DOHH2 (cell line): ENCODE measurements at regions not wholly inside any gene's neighbourhood (a gene's known extent, or its start where the extent isn't known, plus 50 kb on each side); places are given as distances from the start of the nearest gene placed in this dataset.

ENCODE experiments used
- H3F3A ChIP-seq: fragments of 200-600 bp; sonication (generic), shearing (Covaris generic); 2 replicates; pipeline ENCODE4 v1.6.0; 2016; ENCODE audit warnings: antibody characterized with exemption, mild to moderate bottlenecking; ENCODE audit not compliant: control insufficient read depth, insufficient read depth
- H3K27ac ChIP-seq: fragments of 200-600 bp; sonication (generic); 2 replicates; pipeline ENCODE4 v1.5.1; 2014; ENCODE audit warnings: low read depth, mild to moderate bottlenecking, low read length, moderate library complexity
- H3K27me3 ChIP-seq: fragments of 200-600 bp; sonication (generic); 2 replicates; pipeline ENCODE4 v1.6.1; 2014; ENCODE audit warnings: mild to moderate bottlenecking, low read length, mixed read lengths; ENCODE audit not compliant: control insufficient read depth
- H3K36me3 ChIP-seq: fragments of 200-600 bp; sonication (generic); 2 replicates; pipeline ENCODE4 v1.6.1; 2014; ENCODE audit warnings: mild to moderate bottlenecking, low read length, moderate library complexity, mixed read lengths; ENCODE audit not compliant: control insufficient read depth
- H3K4me1 ChIP-seq: fragments of 200-600 bp; sonication (generic); 2 replicates; pipeline ENCODE4 v1.6.1; 2014; ENCODE audit warnings: mild to moderate bottlenecking, low read length, mixed read lengths; ENCODE audit not compliant: control insufficient read depth
- H3K4me2 ChIP-seq: fragments of 200-600 bp; sonication (generic); 2 replicates; pipeline ENCODE4 v1.6.0; 2014; ENCODE audit warnings: mild to moderate bottlenecking, low read length, moderate library complexity
- H3K4me3 ChIP-seq: fragments of 200-600 bp; sonication (generic); 2 replicates; pipeline ENCODE4 v1.5.1; 2014; ENCODE audit warnings: mild to moderate bottlenecking, low read length, mixed read lengths
- H3K79me2 ChIP-seq: fragments of 200-600 bp; sonication (generic); 2 replicates; pipeline ENCODE4 v1.6.1; 2014; ENCODE audit warnings: mild to moderate bottlenecking, low read length, mixed read lengths; ENCODE audit not compliant: control insufficient read depth
- H3K9me2 ChIP-seq: fragments of 200-600 bp; sonication (generic); replicated peaks from 2 replicates; pipeline ENCODE4 v1.6.1; 2014; ENCODE audit warnings: mild to moderate bottlenecking, low read length, mixed read lengths; ENCODE audit not compliant: control insufficient read depth
- H3K9me3 ChIP-seq: fragments of 200-600 bp; sonication (generic); 2 replicates; pipeline ENCODE4 v1.6.1; 2014; ENCODE audit warnings: antibody characterized with exemption, low read length, mixed read lengths; ENCODE audit not compliant: control insufficient read depth, insufficient read depth
- H4K20me1 ChIP-seq: fragments of 200-600 bp; sonication (generic); 2 replicates; pipeline ENCODE4 v1.6.0; 2014; ENCODE audit warnings: low read depth, mild to moderate bottlenecking, antibody characterized with exemption, low read length, moderate library complexity; ENCODE audit not compliant: control insufficient read depth, insufficient read depth
- EZH2phosphoT487 ChIP-seq: fragments of 200-600 bp; sonication (generic); IDR thresholded peaks from 2 replicates; pipeline ENCODE4 v1.6.1; 2017; ENCODE audit warnings: borderline replicate concordance, mild to moderate bottlenecking, antibody characterized with exemption, low read length, moderate library complexity, mixed read lengths
- TF ChIP-seq, protein P1 (sequence below): fragments of 200-600 bp; sonication (generic); IDR thresholded peaks from one replicate; pipeline ENCODE4 v1.5.1; 2014; ENCODE audit warnings: antibody characterized with exemption, mild to moderate bottlenecking, low read depth, low read length; ENCODE audit not compliant: poor library complexity, severe bottlenecking

DNA sequence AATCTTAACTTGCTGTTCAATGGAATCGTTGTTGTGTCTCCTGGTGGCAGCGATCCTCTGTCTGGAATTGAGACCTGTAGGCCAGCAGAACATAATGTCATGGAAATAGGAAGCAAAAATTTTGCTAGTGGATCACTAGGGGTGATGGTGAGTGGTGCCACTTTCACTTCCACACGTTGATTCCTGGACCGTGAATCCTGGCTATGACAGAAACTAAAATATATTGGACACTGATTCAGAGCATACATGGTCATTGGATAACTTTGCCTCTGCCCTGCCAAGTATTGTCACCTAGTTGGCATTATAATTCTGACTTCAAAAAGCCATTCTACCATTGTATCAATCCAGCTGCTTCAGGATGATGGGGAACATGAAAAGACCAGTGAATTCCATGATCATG is 353.2 kb downstream of the IRX1 start:
- no peaks in the 10 kb centered on the region for H3K79me2 ChIP-seq
- no peaks in the 10 kb centered on the region for H4K20me1 ChIP-seq
- H3K27ac ChIP-seq, result no peak overlapping the region
- H3K4me1 ChIP-seq, result no peaks in the 10 kb centered on the region
- no peak overlapping the region for H3K4me3 ChIP-seq
- no peaks in the 10 kb centered on the region for H3K36me3 ChIP-seq
- H3K4me2 ChIP-seq, result no peak overlapping the region
- TF ChIP-seq EZH2phosphoT487, result no peak
- TF ChIP-seq, protein P1, sequence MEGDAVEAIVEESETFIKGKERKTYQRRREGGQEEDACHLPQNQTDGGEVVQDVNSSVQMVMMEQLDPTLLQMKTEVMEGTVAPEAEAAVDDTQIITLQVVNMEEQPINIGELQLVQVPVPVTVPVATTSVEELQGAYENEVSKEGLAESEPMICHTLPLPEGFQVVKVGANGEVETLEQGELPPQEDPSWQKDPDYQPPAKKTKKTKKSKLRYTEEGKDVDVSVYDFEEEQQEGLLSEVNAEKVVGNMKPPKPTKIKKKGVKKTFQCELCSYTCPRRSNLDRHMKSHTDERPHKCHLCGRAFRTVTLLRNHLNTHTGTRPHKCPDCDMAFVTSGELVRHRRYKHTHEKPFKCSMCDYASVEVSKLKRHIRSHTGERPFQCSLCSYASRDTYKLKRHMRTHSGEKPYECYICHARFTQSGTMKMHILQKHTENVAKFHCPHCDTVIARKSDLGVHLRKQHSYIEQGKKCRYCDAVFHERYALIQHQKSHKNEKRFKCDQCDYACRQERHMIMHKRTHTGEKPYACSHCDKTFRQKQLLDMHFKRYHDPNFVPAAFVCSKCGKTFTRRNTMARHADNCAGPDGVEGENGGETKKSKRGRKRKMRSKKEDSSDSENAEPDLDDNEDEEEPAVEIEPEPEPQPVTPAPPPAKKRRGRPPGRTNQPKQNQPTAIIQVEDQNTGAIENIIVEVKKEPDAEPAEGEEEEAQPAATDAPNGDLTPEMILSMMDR, result no peak
- no peaks in the 10 kb centered on the region for H3K9me2 ChIP-seq
- no peaks in the 10 kb centered on the region for H3K27me3 ChIP-seq
- H3K9me3 ChIP-seq, result no peaks in the 10 kb centered on the region
- H3F3A ChIP-seq, result no peaks in the 10 kb centered on the region

DNA sequence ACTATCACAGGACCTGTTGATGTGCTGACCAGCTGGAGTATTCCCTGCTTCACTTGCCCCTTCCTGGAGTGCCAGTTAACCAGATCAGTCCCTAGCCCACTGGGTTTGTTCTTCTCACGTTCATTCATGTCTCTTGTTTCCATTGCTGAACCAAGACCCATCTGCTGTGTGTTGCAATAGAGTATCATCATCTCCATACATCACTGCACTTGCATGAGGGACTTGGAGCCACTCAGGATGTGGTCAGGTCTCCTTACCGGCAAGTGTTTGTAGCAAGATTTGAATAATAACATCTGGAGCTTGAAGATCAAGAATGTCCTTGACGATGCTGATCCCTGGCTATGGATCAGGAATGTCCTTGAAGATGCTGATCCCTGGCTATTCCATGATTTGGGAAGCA is 358.6 kb downstream of the IRX1 start:
- Histone ChIP-seq H3K4me2 (no peak overlapping the region), H3K79me2 (no peaks in the 10 kb centered on the region), H3K9me2 (no peaks in the 10 kb centered on the region), H3K36me3 (no peaks in the 10 kb centered on the region), H4K20me1 (no peaks in the 10 kb centered on the region), H3K9me3 (no peaks in the 10 kb centered on the region; the same call in 1 of the 2 replicates), H3K4me3 (no peak overlapping the region), H3F3A (no peaks in the 10 kb centered on the region), H3K27me3 (no peaks in the 10 kb centered on the region), H3K27ac (no peak overlapping the region), H3K4me1 (no peaks in the 10 kb centered on the region)
- TF ChIP-seq EZH2phosphoT487, result no peak
- TF ChIP-seq, protein P1, result no peak

DNA sequence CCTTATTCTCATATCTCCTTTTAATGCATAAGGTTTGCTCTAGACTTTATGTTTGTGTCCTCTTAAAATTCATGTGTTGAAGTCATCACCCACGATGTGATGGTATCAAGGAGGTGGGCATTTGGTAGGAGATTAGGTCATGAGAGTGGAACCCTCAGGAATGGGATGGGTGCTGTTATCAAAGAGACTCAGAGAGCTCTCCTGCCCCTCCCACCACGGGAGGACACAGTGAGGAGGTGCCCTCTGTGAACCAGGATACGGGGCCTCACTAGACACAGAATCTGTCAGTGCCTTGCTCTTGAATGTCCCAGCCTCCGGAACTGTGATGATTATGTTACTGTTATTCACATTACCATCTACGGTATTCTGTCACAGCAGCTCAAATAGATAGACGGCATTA is 359.0 kb downstream of the IRX1 start:
- Histone ChIP-seq H3K4me3 (no peak overlapping the region), H3F3A (no peaks in the 10 kb centered on the region), H3K4me2 (no peak overlapping the region), H3K27ac (no peak overlapping the region), H3K4me1 (no peaks in the 10 kb centered on the region), H3K79me2 (no peaks in the 10 kb centered on the region), H3K36me3 (no peaks in the 10 kb centered on the region), H3K27me3 (no peaks in the 10 kb centered on the region), H3K9me3 (no peaks in the 10 kb centered on the region; the same call in 1 of the 2 replicates), H4K20me1 (no peaks in the 10 kb centered on the region), H3K9me2 (no peaks in the 10 kb centered on the region)
- no peak for TF ChIP-seq EZH2phosphoT487
- TF ChIP-seq, protein P1, result no peak

DNA sequence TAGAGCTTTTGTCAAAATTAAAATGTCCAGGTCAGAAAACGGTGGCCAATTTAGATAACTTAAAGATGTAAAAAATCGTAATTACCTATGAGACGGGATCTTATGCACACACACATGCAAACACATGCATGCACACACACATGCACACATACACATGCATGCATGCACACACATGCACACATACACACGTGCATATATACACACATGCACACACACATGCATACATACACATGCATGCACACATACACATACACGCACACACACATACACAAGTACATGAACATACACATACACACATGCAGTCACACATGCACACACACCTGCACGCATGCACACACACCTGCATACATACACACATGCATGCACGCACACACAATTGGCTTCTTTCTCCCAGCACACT is 362.0 kb downstream of the IRX1 start:
- H3K9me3 ChIP-seq, result no peaks in the 10 kb centered on the region; the same call in 1 of the 2 replicates
- no peaks in the 10 kb centered on the region for H3K4me1 ChIP-seq
- no peaks in the 10 kb centered on the region for H3K9me2 ChIP-seq
- TF ChIP-seq, protein P1, result no peak
- no peak for TF ChIP-seq EZH2phosphoT487
- no peaks in the 10 kb centered on the region for H4K20me1 ChIP-seq
- no peaks in the 10 kb centered on the region for H3K36me3 ChIP-seq
- no peaks in the 10 kb centered on the region for H3F3A ChIP-seq
- no peak overlapping the region for H3K4me3 ChIP-seq
- H3K27me3 ChIP-seq, result no peaks in the 10 kb centered on the region
- H3K27ac ChIP-seq, result no peak overlapping the region
- no peaks in the 10 kb centered on the region for H3K79me2 ChIP-seq
- H3K4me2 ChIP-seq, result no peak overlapping the region
